ENCODE measurements at regions not wholly inside any gene's neighbourhood (a gene's known extent, or its start where the extent isn't known, plus 50 kb on each side); places are given as distances from the start of the nearest gene placed in this dataset.

DNA sequence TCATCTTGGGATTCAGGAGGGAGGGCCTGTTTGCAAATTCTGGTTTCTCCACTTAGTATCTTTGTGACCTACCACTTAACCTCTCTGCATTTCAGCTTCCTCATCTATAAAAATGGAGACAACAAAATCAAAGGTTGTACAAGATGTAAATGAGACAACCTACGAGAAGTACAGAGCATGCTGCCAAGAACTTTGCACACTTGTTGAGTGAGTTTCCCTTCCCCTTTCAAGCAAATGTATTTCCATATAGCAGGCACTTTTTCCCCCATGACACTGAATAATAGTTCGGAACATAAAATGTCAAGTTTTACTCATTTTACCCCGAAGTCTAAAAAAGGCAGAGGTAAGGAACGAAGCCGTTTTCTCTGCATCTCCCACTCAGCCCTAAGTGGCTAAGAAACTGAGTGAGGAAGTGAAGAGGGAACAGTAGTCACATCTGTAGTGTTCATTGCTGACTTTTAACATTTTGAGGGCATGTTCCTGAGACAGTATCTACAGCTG, 159.0 kb downstream of the TLE1 start:
- TF ChIP-seq, protein P1, sequence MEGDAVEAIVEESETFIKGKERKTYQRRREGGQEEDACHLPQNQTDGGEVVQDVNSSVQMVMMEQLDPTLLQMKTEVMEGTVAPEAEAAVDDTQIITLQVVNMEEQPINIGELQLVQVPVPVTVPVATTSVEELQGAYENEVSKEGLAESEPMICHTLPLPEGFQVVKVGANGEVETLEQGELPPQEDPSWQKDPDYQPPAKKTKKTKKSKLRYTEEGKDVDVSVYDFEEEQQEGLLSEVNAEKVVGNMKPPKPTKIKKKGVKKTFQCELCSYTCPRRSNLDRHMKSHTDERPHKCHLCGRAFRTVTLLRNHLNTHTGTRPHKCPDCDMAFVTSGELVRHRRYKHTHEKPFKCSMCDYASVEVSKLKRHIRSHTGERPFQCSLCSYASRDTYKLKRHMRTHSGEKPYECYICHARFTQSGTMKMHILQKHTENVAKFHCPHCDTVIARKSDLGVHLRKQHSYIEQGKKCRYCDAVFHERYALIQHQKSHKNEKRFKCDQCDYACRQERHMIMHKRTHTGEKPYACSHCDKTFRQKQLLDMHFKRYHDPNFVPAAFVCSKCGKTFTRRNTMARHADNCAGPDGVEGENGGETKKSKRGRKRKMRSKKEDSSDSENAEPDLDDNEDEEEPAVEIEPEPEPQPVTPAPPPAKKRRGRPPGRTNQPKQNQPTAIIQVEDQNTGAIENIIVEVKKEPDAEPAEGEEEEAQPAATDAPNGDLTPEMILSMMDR (IDR thresholded peaks at IDR 0.05; ENCODE audit: extremely low read depth in 1 of 2, insufficient read depth in 1 of 2, low read depth in 1 of 2, low read length in 2 of 2): no peak
- TF ChIP-seq EZH2 (IDR thresholded peaks at IDR 0.05; ENCODE audit: borderline replicate concordance, low read depth, low read length, severe bottlenecking): no peak
